ENCODE measurements at regions not wholly inside any gene's neighbourhood (a gene's known extent, or its start where the extent isn't known, plus 50 kb on each side); places are given as distances from the start of the nearest gene placed in this dataset.

GRCh38 chr11:81104051-81104450 is 1629.6 kb downstream of the FAM181B start:
- TF ChIP-seq CTCF (conservative IDR thresholded peaks at IDR 0.05 in 1 of 2, IDR thresholded peaks at IDR 0.05 in 1 of 2; ENCODE audit: extremely low read depth in 1 of 2, insufficient read depth in 1 of 2, low read depth in 1 of 2, low read length in 2 of 2) (no peak), EZH2 (IDR thresholded peaks at IDR 0.05; ENCODE audit: borderline replicate concordance, low read length) (no peak)

All from mammary epithelial cell (primary cell).